GM12878 (cell line): ENCODE measurements at regions not wholly inside any gene's neighbourhood (a gene's known extent, or its start where the extent isn't known, plus 50 kb on each side); places are given as distances from the start of the nearest gene placed in this dataset.

Experiments used
- ATAC-seq: fragments of 200-7000 bp; cut with Tn5 transposase; 3 replicates; pipeline ENCODE4 v1.9.1; 2020; ENCODE audit warnings: mild to moderate bottlenecking, moderate library complexity
- BruUV-seq: library from RNA; stranded (reverse); fragments of 400-500 nt; replicated peaks from 2 replicates; lab custom pipeline; 2021; lab: Mats Ljungman, UMichigan
- CTCF ChIA-PET: fragments of 300-600 bp; sonication (Branson Sonifier 250); formaldehyde crosslinking; extraction: SDS; loops from one replicate; lab custom pipeline; 2021; ENCODE audit warnings: inconsistent platforms; lab: Yijun Ruan, JAX
- POLR2A ChIA-PET: fragments of 350-600 bp; formaldehyde crosslinking; extraction: SDS; loops from one replicate; lab custom pipeline; 2021; ENCODE audit warnings: inconsistent platforms; lab: Charles Lee
- RAD21 ChIA-PET: fragments of 300-600 bp; sonication (Branson Sonifier 250); formaldehyde crosslinking; loops from one replicate; lab custom pipeline; 2023; ENCODE audit warnings: antibody characterized with exemption; ENCODE audit not compliant: unreplicated experiment; lab: Charles Lee
- SMC1A ChIA-PET: fragments of 300-600 bp; sonication (Branson Sonifier 250); formaldehyde crosslinking; loops from one replicate; lab custom pipeline; 2023; ENCODE audit not compliant: unreplicated experiment, uncharacterized antibody; lab: Charles Lee
- DNase-seq: peaks from one replicate; pipeline ENCODE4 v3.0.0-alpha.2; 2011; ENCODE audit warnings: low read depth, low spot score
- FAIRE-seq: peaks from 3 replicates; lab custom pipeline; 2011; peaks lifted over from hg19 to GRCh38; lab: Jason Lieb, UNC
- H2AFZ ChIP-seq: 2 replicates; pipeline ENCODE4 v1.6.0; 2011; ENCODE audit warnings: low read depth, low read length, control low read depth; ENCODE audit not compliant: control insufficient read depth
- H3K27ac ChIP-seq: 2 replicates; pipeline ENCODE4 v1.5.1; 2011; ENCODE audit warnings: control low read depth; ENCODE audit not compliant: control insufficient read depth, insufficient read depth
- H3K27me3 ChIP-seq, 2 experiments: replicated peaks in 1 of 2; 2 replicates each; pipeline versions ENCODE4 v1.6.0 to v1.6.1; 2011; ENCODE audit warnings: low read length in 1 of 2; ENCODE audit not compliant: control insufficient read depth in 2 of 2, insufficient read depth in 2 of 2
- H3K36me3 ChIP-seq, 2 experiments: 2 replicates each; pipeline ENCODE4 v1.5.1; 2011; ENCODE audit warnings: low read length in 1 of 2; ENCODE audit not compliant: control insufficient read depth in 2 of 2, insufficient read depth in 2 of 2
- H3K4me1 ChIP-seq: 2 replicates; pipeline ENCODE4 v1.6.1; 2011; ENCODE audit warnings: mild to moderate bottlenecking, low read length, moderate library complexity, mixed read lengths; ENCODE audit not compliant: control insufficient read depth, insufficient read depth
- H3K4me2 ChIP-seq: 2 replicates; pipeline ENCODE4 v1.6.0; 2011; ENCODE audit warnings: control low read depth; ENCODE audit not compliant: control insufficient read depth, insufficient read depth
- H3K4me3 ChIP-seq: fragments of 200-600 bp; sonication (generic); 2 replicates; pipeline ENCODE4 v1.5.1; 2016
- H3K79me2 ChIP-seq: 2 replicates; pipeline ENCODE4 v1.6.0; 2011; ENCODE audit warnings: low read length; ENCODE audit not compliant: control insufficient read depth, insufficient read depth
- H3K9ac ChIP-seq: 2 replicates; pipeline ENCODE4 v1.8.0; 2011; ENCODE audit warnings: low read length, control low read depth, mixed read lengths; ENCODE audit not compliant: control insufficient read depth, insufficient read depth
- H3K9me3 ChIP-seq: replicated peaks from 3 replicates; pipeline ENCODE4 v1.5.1; 2011; ENCODE audit warnings: mild to moderate bottlenecking, low read length; ENCODE audit not compliant: control insufficient read depth, insufficient read depth
- H4K20me1 ChIP-seq: 2 replicates; pipeline ENCODE4 v1.6.0; 2011; ENCODE audit not compliant: control insufficient read depth, insufficient read depth
- ATF2 ChIP-seq: IDR thresholded peaks from 2 replicates; pipeline ENCODE4 v1.6.1; 2012; ENCODE audit warnings: low read length, inconsistent platforms
- FOXM1 ChIP-seq: IDR thresholded peaks from 2 replicates; pipeline ENCODE4 v1.6.1; 2012; ENCODE audit warnings: low read depth, mild to moderate bottlenecking, inconsistent platforms, low read length, moderate library complexity
- MXI1 ChIP-seq: fragments of 150-350 bp; IDR thresholded peaks from 2 replicates; pipeline ENCODE4 v1.6.1; 2011; ENCODE audit warnings: low read depth, mild to moderate bottlenecking, inconsistent platforms, low read length, improper control_type of control experiment
- NFYA ChIP-seq: IDR thresholded peaks from 2 replicates; pipeline ENCODE4 v1.6.1; 2011; ENCODE audit warnings: low read depth, mild to moderate bottlenecking, low read length, improper control_type of control experiment, borderline replicate concordance
- NR2C2 ChIP-seq: IDR thresholded peaks from 2 replicates; pipeline ENCODE4 v1.6.1; 2011; ENCODE audit warnings: borderline replicate concordance, low read depth; ENCODE audit not compliant: control insufficient read depth, insufficient read length
- POU2F2 ChIP-seq: IDR thresholded peaks from 3 replicates; pipeline ENCODE4 v1.6.1; 2011; ENCODE audit warnings: low read depth, mild to moderate bottlenecking, low read length, borderline replicate concordance
- RB1 ChIP-seq: fragments of 450-650 bp; formaldehyde crosslinking; IDR thresholded peaks from 2 replicates; pipeline ENCODE4 v1.6.1; 2017; ENCODE audit warnings: mild to moderate bottlenecking, borderline replicate concordance
- RCOR1 ChIP-seq: conservative IDR thresholded peaks from 2 replicates; pipeline ENCODE4 v1.6.1; 2012; ENCODE audit warnings: low read depth, low read length, improper control_type of control experiment
- SPI1 ChIP-seq: IDR thresholded peaks from 2 replicates; pipeline ENCODE4 v1.6.1; 2011; ENCODE audit warnings: low read depth, mild to moderate bottlenecking, low read length, moderate library complexity, borderline replicate concordance; ENCODE audit not compliant: insufficient read depth
- TAF1 ChIP-seq: IDR thresholded peaks from 2 replicates; pipeline ENCODE4 v1.6.1; 2011; ENCODE audit warnings: mild to moderate bottlenecking, low read depth, low read length, borderline replicate concordance
- WGBS: methylation state at CpG from one replicate; pipeline ENCODE4 v1.1.6; 2016; ENCODE audit warnings: low lambda C conversion rate; ENCODE audit not compliant: insufficient replicate concordance, insufficient coverage; ENCODE audit errors: missing lambda C conversion rate; 5-methylcytosine and 5-hydroxymethylcytosine counted together
- in situ Hi-C: fragments of 300-500 bp; cut with MboI; formaldehyde crosslinking; loops from 9 replicates; pipeline ENCODE4 v1.14.3; 2018; ENCODE audit warnings: mixed read lengths
- intact Hi-C: fragments of 100-400 bp; cut with micrococcal nuclease; formaldehyde crosslinking; loops from one replicate; pipeline ENCODE4 v1.14.2; 2022; ENCODE audit not compliant: unreplicated experiment
- TF ChIP-seq, protein P1 (sequence below), 3 experiments: IDR thresholded peaks in 2 of 3; conservative IDR thresholded peaks in 1 of 3; 2 replicates each; pipeline ENCODE4 v1.5.1; 2011; ENCODE audit warnings: low read depth in 3 of 3, low read length in 3 of 3, mild to moderate bottlenecking in 3 of 3, control low read depth in 2 of 3, moderate library complexity in 2 of 3, inconsistent platforms in 1 of 3, mixed read lengths in 1 of 3; ENCODE audit not compliant: control insufficient read depth in 2 of 3, insufficient read depth in 1 of 3; ENCODE audit errors: extremely low read depth in 1 of 3

DNA sequence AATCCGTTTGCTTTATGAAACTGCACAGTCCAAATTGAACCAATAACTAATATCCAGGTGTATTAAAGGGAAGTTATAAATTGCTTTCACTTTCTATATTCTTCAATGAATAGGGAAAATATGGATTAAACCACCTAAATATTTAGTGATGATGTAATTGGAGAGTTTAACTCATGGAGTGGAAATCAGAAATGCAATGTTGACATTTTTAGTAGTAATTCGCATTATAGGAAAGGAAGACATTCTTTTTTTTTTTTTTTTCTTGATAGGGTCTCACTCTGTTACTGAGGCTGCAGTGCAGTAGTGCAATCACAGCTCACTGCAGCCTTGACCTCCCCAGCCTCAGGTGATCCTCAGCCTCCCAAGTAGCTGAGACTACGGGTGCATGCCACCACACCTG lies 321.9 kb downstream of the RNF144A start:
- CTCF ChIA-PET, result interaction anchor here (0.6 to 1.1 kb wide), 3 partner anchors 30 to 142 kb away, joined by 3 read pairs; no protein-coding TSS in a partner anchor
- DNase-seq, result no peak
- Histone ChIP-seq H3K4me2 (no peak overlapping the region), H3K9me3 (no peaks in the 10 kb centered on the region), H3K4me1 (no peaks in the 10 kb centered on the region), H3K36me3 (no peaks in the 10 kb centered on the region), H3K4me3 (no peak overlapping the region), H3K27me3 (no peaks in the 10 kb centered on the region), H4K20me1 (no peaks in the 10 kb centered on the region), H3K9ac (no peak overlapping the region), H2AFZ (no peak overlapping the region), H3K27ac (no peak overlapping the region), H3K79me2 (no peaks in the 10 kb centered on the region)
- SMC1A ChIA-PET, result interaction anchor here (0.9 kb wide), 1 partner anchor 48 kb away, joined by 4 read pairs; no protein-coding TSS in a partner anchor
- TF ChIP-seq MXI1, result no peak
- no peak for TF ChIP-seq RCOR1
- no peak for TF ChIP-seq SPI1
- TF ChIP-seq, protein P1, sequence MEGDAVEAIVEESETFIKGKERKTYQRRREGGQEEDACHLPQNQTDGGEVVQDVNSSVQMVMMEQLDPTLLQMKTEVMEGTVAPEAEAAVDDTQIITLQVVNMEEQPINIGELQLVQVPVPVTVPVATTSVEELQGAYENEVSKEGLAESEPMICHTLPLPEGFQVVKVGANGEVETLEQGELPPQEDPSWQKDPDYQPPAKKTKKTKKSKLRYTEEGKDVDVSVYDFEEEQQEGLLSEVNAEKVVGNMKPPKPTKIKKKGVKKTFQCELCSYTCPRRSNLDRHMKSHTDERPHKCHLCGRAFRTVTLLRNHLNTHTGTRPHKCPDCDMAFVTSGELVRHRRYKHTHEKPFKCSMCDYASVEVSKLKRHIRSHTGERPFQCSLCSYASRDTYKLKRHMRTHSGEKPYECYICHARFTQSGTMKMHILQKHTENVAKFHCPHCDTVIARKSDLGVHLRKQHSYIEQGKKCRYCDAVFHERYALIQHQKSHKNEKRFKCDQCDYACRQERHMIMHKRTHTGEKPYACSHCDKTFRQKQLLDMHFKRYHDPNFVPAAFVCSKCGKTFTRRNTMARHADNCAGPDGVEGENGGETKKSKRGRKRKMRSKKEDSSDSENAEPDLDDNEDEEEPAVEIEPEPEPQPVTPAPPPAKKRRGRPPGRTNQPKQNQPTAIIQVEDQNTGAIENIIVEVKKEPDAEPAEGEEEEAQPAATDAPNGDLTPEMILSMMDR (IDR thresholded peaks at IDR 0.05 in 2 of 3, conservative IDR thresholded peaks at IDR 0.05 in 1 of 3; ENCODE audit: control insufficient read depth in 2 of 3, extremely low read depth in 1 of 3, insufficient read depth in 1 of 3, low read depth in 3 of 3, low read length in 3 of 3), result no peak
- no peak for TF ChIP-seq NR2C2
- TF ChIP-seq NFYA, result no peak
- no peak for TF ChIP-seq ATF2
- no peak for TF ChIP-seq FOXM1
- no peak for TF ChIP-seq TAF1
- TF ChIP-seq POU2F2, result no peak
- TF ChIP-seq RB1, result no peak
- no peak for FAIRE-seq
- ATAC-seq, result no peak
- in situ Hi-C loops, result no loop called here
- RAD21 ChIA-PET, result interaction anchor here (1.5 kb wide), 1 partner anchor 35 kb away, joined by 3 read pairs; no protein-coding TSS in a partner anchor
- 10% methylated on average over 3 of the region's 3 CpGs for WGBS
- intact Hi-C loops, result no loop called here
- POLR2A ChIA-PET, result no interaction called here
- BruUV-seq, result no TSS peak
